Peyer's patch (tissue), 4 donors: ENCODE measurements at regions not wholly inside any gene's neighbourhood (a gene's known extent, or its start where the extent isn't known, plus 50 kb on each side); places are given as distances from the start of the nearest gene placed in this dataset.

ENCODE experiments used
- POLR2A ChIP-seq, 2 donors: fragments of 450-650 bp; IDR thresholded peaks; one replicate each; pipeline ENCODE4 v1.5.1; 2017; ENCODE audit warnings: antibody characterized with exemption in 2 of 2, mild to moderate bottlenecking in 2 of 2, moderate library complexity in 2 of 2
- TF ChIP-seq, protein P1 (sequence below), 6 experiments: fragments of 450-650 bp in 4 of 6; fragments of 200-600 bp in 2 of 6; sonication (generic) in 1 of 6; IDR thresholded peaks; one replicate each; pipeline ENCODE4 v1.5.1; 2017 to 2019; ENCODE audit warnings: antibody characterized with exemption in 6 of 6, mild to moderate bottlenecking in 3 of 6, moderate library complexity in 1 of 6

- TF ChIP-seq, protein P1, sequence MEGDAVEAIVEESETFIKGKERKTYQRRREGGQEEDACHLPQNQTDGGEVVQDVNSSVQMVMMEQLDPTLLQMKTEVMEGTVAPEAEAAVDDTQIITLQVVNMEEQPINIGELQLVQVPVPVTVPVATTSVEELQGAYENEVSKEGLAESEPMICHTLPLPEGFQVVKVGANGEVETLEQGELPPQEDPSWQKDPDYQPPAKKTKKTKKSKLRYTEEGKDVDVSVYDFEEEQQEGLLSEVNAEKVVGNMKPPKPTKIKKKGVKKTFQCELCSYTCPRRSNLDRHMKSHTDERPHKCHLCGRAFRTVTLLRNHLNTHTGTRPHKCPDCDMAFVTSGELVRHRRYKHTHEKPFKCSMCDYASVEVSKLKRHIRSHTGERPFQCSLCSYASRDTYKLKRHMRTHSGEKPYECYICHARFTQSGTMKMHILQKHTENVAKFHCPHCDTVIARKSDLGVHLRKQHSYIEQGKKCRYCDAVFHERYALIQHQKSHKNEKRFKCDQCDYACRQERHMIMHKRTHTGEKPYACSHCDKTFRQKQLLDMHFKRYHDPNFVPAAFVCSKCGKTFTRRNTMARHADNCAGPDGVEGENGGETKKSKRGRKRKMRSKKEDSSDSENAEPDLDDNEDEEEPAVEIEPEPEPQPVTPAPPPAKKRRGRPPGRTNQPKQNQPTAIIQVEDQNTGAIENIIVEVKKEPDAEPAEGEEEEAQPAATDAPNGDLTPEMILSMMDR (IDR thresholded peaks at IDR 0.05): no peak
- no peak for TF ChIP-seq POLR2A (IDR thresholded peaks at IDR 0.05)
Measured at GRCh38 chr4:83793481-83793880, 257.6 kb downstream of the GPAT3 start.
